HEK293 (cell line): ENCODE measurements at regions not wholly inside any gene's neighbourhood (a gene's known extent, or its start where the extent isn't known, plus 50 kb on each side); places are given as distances from the start of the nearest gene placed in this dataset.
A peak's percentile ranks its signal among the peaks of the same experiment; 100 is the strongest.

Experiments used
- CTCF ChIA-PET: fragments of 350-600 bp; formaldehyde crosslinking; extraction: SDS; loops from one replicate; lab custom pipeline; 2021; ENCODE audit warnings: antibody characterized with exemption; lab: Yijun Ruan, JAX
- POLR2A ChIA-PET: fragments of 300-600 bp; formaldehyde crosslinking; extraction: SDS; loops from one replicate; lab custom pipeline; 2020; ENCODE audit warnings: antibody characterized with exemption, inconsistent platforms; lab: Yijun Ruan, JAX
- H3K27ac ChIP-seq: fragments of 200-500 bp; sonication (Bioruptor generic); 2 replicates; pipeline ENCODE4 v1.5.1; 2014; ENCODE audit warnings: low read depth, low read length, control low read depth, inconsistent platforms; ENCODE audit errors: extremely low read depth
- H3K36me3 ChIP-seq, 2 experiments: fragments of 200-500 bp in 1 of 2; sonication (Bioruptor generic) in 1 of 2; 1 replicate in 1 of 2; 2 replicates in 1 of 2; pipeline ENCODE4 v1.5.1; 2014 to 2017; ENCODE audit warnings: inconsistent platforms in 2 of 2, low read length in 2 of 2; ENCODE audit not compliant: control insufficient read depth in 2 of 2, insufficient read depth in 1 of 2
- H3K4me1 ChIP-seq: fragments of 200-500 bp; sonication (Bioruptor generic); 2 replicates; pipeline ENCODE4 v1.5.1; 2014; ENCODE audit warnings: mild to moderate bottlenecking, low read length, inconsistent platforms; ENCODE audit not compliant: control insufficient read depth, insufficient read depth
- H3K4me3 ChIP-seq: 2 replicates; pipeline ENCODE4 v1.5.1; 2011; ENCODE audit warnings: low read depth, mild to moderate bottlenecking, control low read depth, low read length, moderate library complexity
- H3K9me3 ChIP-seq: fragments of 200-500 bp; sonication (Bioruptor generic); 2 replicates; pipeline ENCODE4 v1.5.1; 2014; ENCODE audit warnings: low read depth, low read length, inconsistent platforms; ENCODE audit not compliant: control insufficient read depth, insufficient read depth
- KLF16 ChIP-seq: fragments of 450-650 bp; formaldehyde crosslinking; IDR thresholded peaks from 2 replicates; pipeline ENCODE4 v1.5.1; 2017; ENCODE audit warnings: missing biosample characterization, missing genetic modification characterization
- KLF9 ChIP-seq: fragments of 450-650 bp; formaldehyde crosslinking; IDR thresholded peaks from 2 replicates; pipeline ENCODE4 v1.5.1; 2016; ENCODE audit warnings: missing biosample characterization, missing genetic modification characterization, low read depth
- OVOL3 ChIP-seq: fragments of 450-650 bp; formaldehyde crosslinking; IDR thresholded peaks from 2 replicates; pipeline ENCODE4 v1.5.1; 2016; ENCODE audit warnings: missing biosample characterization, missing genetic modification characterization
- TCF7L2 ChIP-seq: IDR thresholded peaks from 2 replicates; pipeline ENCODE4 v1.6.1; 2011; ENCODE audit warnings: low read depth, mild to moderate bottlenecking, inconsistent platforms, low read length, moderate library complexity, borderline replicate concordance
- TRIM28 ChIP-seq: IDR thresholded peaks from 2 replicates; pipeline ENCODE4 v1.6.1; 2011; ENCODE audit warnings: low read length, control low read depth, borderline replicate concordance
- ZBTB1 ChIP-seq: fragments of 450-650 bp; formaldehyde crosslinking; IDR thresholded peaks from 2 replicates; pipeline ENCODE4 v1.5.1; 2016; ENCODE audit warnings: missing biosample characterization, missing genetic modification characterization
- ZBTB17 ChIP-seq: fragments of 450-650 bp; formaldehyde crosslinking; IDR thresholded peaks from 2 replicates; pipeline ENCODE4 v1.5.1; 2016; ENCODE audit warnings: missing biosample characterization, missing genetic modification characterization
- ZBTB48 ChIP-seq: fragments of 450-650 bp; formaldehyde crosslinking; IDR thresholded peaks from 2 replicates; pipeline ENCODE4 v1.5.1; 2016; ENCODE audit warnings: missing biosample characterization, missing genetic modification characterization
- ZFHX2 ChIP-seq: fragments of 450-650 bp; formaldehyde crosslinking; conservative IDR thresholded peaks from 2 replicates; pipeline ENCODE4 v1.5.1; 2016; ENCODE audit warnings: missing biosample characterization, missing genetic modification characterization
- ZNF266 ChIP-seq: fragments of 450-650 bp; formaldehyde crosslinking; IDR thresholded peaks from 2 replicates; pipeline ENCODE4 v1.5.1; 2016; ENCODE audit warnings: missing biosample characterization, missing genetic modification characterization, low read depth
- ZNF324 ChIP-seq: fragments of 450-650 bp; formaldehyde crosslinking; IDR thresholded peaks from 2 replicates; pipeline ENCODE4 v1.5.1; 2016; ENCODE audit warnings: missing biosample characterization, missing genetic modification characterization
- ZNF394 ChIP-seq: fragments of 450-650 bp; formaldehyde crosslinking; IDR thresholded peaks from 2 replicates; pipeline ENCODE4 v1.5.1; 2016; ENCODE audit warnings: missing biosample characterization, missing genetic modification characterization, mild to moderate bottlenecking, moderate library complexity, borderline replicate concordance
- ZNF529 ChIP-seq: fragments of 450-650 bp; formaldehyde crosslinking; IDR thresholded peaks from 2 replicates; pipeline ENCODE4 v1.5.1; 2017; ENCODE audit warnings: missing genetic modification characterization, missing biosample characterization; ENCODE audit not compliant: insufficient replicate concordance
- ZNF530 ChIP-seq: fragments of 450-650 bp; formaldehyde crosslinking; IDR thresholded peaks from 2 replicates; pipeline ENCODE4 v1.5.1; 2016; ENCODE audit warnings: low read depth, missing biosample characterization, missing genetic modification characterization
- ZNF561 ChIP-seq: fragments of 450-650 bp; IDR thresholded peaks from 2 replicates; pipeline ENCODE4 v1.5.1; 2018; ENCODE audit warnings: missing biosample characterization, missing genetic modification characterization, borderline replicate concordance
- ZNF585B ChIP-seq: fragments of 450-650 bp; formaldehyde crosslinking; IDR thresholded peaks from 2 replicates; pipeline ENCODE4 v1.5.1; 2016; ENCODE audit warnings: missing biosample characterization, missing genetic modification characterization
- ZNF596 ChIP-seq: fragments of 450-650 bp; IDR thresholded peaks from 2 replicates; pipeline ENCODE4 v1.5.0; 2018; ENCODE audit warnings: missing biosample characterization, mild to moderate bottlenecking, missing genetic modification characterization, moderate library complexity
- ZNF610 ChIP-seq: fragments of 450-650 bp; formaldehyde crosslinking; IDR thresholded peaks from 2 replicates; pipeline ENCODE4 v1.5.1; 2016; ENCODE audit warnings: missing biosample characterization, missing genetic modification characterization, borderline replicate concordance
- ZNF843 ChIP-seq: fragments of 450-650 bp; formaldehyde crosslinking; IDR thresholded peaks from 2 replicates; pipeline ENCODE4 v1.5.1; 2016; ENCODE audit warnings: missing biosample characterization, missing genetic modification characterization
- ZSCAN23 ChIP-seq: fragments of 450-650 bp; formaldehyde crosslinking; IDR thresholded peaks from 2 replicates; pipeline ENCODE4 v1.5.1; 2016; ENCODE audit warnings: missing biosample characterization, missing genetic modification characterization
- TF ChIP-seq, protein P1 (sequence below): sonication (generic); formaldehyde crosslinking; IDR thresholded peaks from 2 replicates; pipeline ENCODE4 v1.8.1; 2022; ENCODE audit warnings: mild to moderate bottlenecking, moderate library complexity, missing genetic modification reagents
- TF ChIP-seq, protein P2 (sequence below): fragments of 450-650 bp; formaldehyde crosslinking; IDR thresholded peaks from 2 replicates; pipeline ENCODE4 v1.5.1; 2016; ENCODE audit warnings: missing biosample characterization, missing genetic modification characterization
- TF ChIP-seq, protein P3 (sequence below): fragments of 450-650 bp; formaldehyde crosslinking; IDR thresholded peaks from 2 replicates; pipeline ENCODE4 v1.5.1; 2016; ENCODE audit warnings: missing biosample characterization, missing genetic modification characterization, low read depth
- TF ChIP-seq, protein P4 (sequence below): fragments of 450-650 bp; formaldehyde crosslinking; IDR thresholded peaks from 2 replicates; pipeline ENCODE4 v1.5.1; 2017; ENCODE audit warnings: missing biosample characterization, missing genetic modification characterization
- TF ChIP-seq, protein P5 (sequence below): fragments of 450-650 bp; formaldehyde crosslinking; IDR thresholded peaks from 2 replicates; pipeline ENCODE4 v1.5.1; 2017; ENCODE audit warnings: missing biosample characterization, missing genetic modification characterization

DNA sequence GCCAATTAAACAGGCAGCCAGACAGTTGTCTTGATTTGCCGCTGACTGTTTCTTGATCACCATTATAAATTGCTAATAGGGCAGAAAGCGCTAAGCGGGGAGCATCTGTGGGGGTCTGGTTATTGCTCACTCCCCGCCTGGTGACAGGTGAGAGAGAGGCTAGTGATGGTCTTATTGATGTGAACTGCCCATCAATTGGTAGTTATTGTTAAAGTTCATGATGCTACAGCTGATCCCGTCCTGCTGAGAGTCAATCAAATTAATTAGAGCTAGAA, 148.5 kb downstream of the LNPK start:
- Histone ChIP-seq H3K4me3 (no peak overlapping the region), H3K36me3 (no peaks in the 10 kb centered on the region), H3K4me1 (peaks cover 6% of the 10 kb centered on the region; the same call in 1 of the 2 replicates), H3K9me3 (no peaks in the 10 kb centered on the region), H3K27ac (no peak overlapping the region)
- TF ChIP-seq OVOL3 (tag by site-specific recombination) (no peak), ZBTB48 (tag by site-specific recombination) (no peak), ZNF610 (tag by site-specific recombination) (no peak), ZNF530 (no peak), ZNF394 (tag by site-specific recombination) (no peak)
- TF ChIP-seq, protein P1, sequence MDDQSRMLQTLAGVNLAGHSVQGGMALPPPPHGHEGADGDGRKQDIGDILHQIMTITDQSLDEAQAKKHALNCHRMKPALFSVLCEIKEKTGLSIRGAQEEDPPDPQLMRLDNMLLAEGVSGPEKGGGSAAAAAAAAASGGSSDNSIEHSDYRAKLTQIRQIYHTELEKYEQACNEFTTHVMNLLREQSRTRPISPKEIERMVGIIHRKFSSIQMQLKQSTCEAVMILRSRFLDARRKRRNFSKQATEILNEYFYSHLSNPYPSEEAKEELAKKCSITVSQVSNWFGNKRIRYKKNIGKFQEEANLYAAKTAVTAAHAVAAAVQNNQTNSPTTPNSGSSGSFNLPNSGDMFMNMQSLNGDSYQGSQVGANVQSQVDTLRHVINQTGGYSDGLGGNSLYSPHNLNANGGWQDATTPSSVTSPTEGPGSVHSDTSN: no peak
- ChIA-PET CTCF (interaction anchor here (0.9 to 1.0 kb wide), 2 partner anchors 164 to 244 kb away, joined by 3 read pairs; no protein-coding TSS in a partner anchor), POLR2A (no interaction called here)

DNA sequence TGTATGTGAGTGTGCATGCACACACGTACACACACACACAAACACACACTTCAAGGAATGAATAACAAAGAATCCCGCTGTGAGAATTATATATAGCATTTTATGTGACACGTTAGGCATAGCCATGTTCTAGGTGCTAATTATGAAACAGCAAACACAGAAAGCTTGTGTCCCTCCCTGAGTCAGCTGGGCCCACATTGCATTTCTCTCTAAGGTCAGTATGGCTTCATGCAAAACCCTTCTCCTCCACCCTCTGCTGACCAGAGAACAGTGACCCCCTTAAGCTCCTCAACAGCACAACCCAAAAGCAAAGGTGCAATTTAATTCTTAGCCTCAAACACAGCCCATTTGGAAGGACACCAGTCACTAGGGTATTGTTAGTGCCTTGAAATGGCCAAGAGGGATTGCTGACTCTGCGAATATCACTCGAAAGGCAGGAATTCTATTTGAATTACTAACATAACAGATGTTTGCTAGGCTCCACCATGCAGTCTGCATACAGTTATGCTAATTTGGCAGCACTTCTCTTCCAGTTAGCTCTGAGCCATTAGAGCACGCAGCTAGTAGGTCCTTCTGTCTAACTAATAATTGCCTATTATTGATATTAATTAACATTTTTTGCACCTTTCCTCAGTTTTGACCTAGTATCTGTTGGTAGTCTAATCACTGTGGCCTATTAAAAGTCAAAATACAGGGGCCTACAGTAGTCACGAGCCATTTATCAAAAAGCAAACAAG, 149.0 kb downstream of the LNPK start:
- CTCF ChIA-PET: interaction anchor here (0.6 to 0.7 kb wide), 2 partner anchors 759 to 849 kb away, joined by 3 read pairs; no protein-coding TSS in a partner anchor

DNA sequence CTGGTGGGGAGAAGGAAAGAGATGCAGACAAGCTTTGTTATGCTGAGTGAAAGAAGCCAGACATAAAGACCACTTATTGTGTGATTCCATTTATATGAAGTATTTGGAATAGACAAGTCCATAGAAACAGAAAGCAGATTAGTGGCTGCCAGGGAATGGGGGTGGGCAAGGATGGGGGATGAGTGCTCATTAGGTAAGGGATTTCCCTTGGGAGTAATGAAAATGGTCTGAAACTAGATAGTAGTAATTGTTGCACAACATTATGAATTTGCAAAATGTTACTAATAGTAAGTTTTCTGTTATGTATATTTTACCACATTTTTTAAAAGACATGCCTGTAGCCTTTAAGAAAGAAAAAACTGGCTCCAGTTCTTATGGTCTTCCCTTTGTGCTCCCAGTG, 154.9 kb downstream of the LNPK start:
- Histone ChIP-seq H3K4me3 (no peak overlapping the region), H3K9me3 (no peaks in the 10 kb centered on the region), H3K36me3 (no peaks in the 10 kb centered on the region)
- TF ChIP-seq ZSCAN23 (no peak), ZNF324 (no peak), ZBTB17 (no peak), ZNF585B (tag by site-specific recombination) (no peak), ZNF529 (tag by site-specific recombination) (no peak), ZNF561 (tag by site-specific recombination) (no peak), ZBTB1 (no peak), KLF16 (tag by site-specific recombination) (no peak), ZFHX2 (tag by site-specific recombination) (no peak), TCF7L2 (no peak), ZNF843 (no peak), ZNF266 (no peak), KLF9 (tag by site-specific recombination) (no peak), TRIM28 (no peak)
- TF ChIP-seq, protein P2, sequence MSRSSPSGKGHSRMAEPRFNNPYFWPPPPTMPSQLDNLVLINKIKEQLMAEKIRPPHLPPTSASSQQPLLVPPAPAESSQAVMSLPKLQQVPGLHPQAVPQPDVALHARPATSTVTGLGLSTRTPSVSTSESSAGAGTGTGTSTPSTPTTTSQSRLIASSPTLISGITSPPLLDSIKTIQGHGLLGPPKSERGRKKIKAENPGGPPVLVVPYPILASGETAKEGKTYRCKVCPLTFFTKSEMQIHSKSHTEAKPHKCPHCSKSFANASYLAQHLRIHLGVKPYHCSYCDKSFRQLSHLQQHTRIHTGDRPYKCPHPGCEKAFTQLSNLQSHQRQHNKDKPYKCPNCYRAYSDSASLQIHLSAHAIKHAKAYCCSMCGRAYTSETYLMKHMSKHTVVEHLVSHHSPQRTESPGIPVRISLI (tag by site-specific recombination): no peak
- TF ChIP-seq, protein P3, sequence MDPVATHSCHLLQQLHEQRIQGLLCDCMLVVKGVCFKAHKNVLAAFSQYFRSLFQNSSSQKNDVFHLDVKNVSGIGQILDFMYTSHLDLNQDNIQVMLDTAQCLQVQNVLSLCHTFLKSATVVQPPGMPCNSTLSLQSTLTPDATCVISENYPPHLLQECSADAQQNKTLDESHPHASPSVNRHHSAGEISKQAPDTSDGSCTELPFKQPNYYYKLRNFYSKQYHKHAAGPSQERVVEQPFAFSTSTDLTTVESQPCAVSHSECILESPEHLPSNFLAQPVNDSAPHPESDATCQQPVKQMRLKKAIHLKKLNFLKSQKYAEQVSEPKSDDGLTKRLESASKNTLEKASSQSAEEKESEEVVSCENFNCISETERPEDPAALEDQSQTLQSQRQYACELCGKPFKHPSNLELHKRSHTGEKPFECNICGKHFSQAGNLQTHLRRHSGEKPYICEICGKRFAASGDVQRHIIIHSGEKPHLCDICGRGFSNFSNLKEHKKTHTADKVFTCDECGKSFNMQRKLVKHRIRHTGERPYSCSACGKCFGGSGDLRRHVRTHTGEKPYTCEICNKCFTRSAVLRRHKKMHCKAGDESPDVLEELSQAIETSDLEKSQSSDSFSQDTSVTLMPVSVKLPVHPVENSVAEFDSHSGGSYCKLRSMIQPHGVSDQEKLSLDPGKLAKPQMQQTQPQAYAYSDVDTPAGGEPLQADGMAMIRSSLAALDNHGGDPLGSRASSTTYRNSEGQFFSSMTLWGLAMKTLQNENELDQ: no peak
- TF ChIP-seq, protein P4, sequence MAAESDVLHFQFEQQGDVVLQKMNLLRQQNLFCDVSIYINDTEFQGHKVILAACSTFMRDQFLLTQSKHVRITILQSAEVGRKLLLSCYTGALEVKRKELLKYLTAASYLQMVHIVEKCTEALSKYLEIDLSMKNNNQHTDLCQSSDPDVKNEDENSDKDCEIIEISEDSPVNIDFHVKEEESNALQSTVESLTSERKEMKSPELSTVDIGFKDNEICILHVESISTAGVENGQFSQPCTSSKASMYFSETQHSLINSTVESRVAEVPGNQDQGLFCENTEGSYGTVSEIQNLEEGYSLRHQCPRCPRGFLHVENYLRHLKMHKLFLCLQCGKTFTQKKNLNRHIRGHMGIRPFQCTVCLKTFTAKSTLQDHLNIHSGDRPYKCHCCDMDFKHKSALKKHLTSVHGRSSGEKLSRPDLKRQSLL (tag by site-specific recombination): no peak
- TF ChIP-seq, all 188 proteins: peak for 0
- ChIA-PET CTCF (interaction anchor here (0.6 kb wide), 1 partner anchor 432 kb away, joined by 3 read pairs; no protein-coding TSS in a partner anchor), POLR2A (no interaction called here)
- no peak overlapping the region for H3K27ac ChIP-seq
- H3K4me1 ChIP-seq: 0 out of 2 replicates have a peak, but pooled peaks cover under 1% of the 10 kb centered on the region

More for the DNA sequence above, 149.0 kb downstream of the LNPK start:
- Histone ChIP-seq H3K27ac (no peak overlapping the region), H3K36me3 (no peaks in the 10 kb centered on the region), H3K9me3 (no peaks in the 10 kb centered on the region), H3K4me3 (no peak overlapping the region), H3K4me1 (peaks cover 6% of the 10 kb centered on the region; the same call in 1 of the 2 replicates)
- POLR2A ChIA-PET: no interaction called here
- no peak for TF ChIP-seq ZNF596 (tag by site-specific recombination)
- TF ChIP-seq, protein P5, sequence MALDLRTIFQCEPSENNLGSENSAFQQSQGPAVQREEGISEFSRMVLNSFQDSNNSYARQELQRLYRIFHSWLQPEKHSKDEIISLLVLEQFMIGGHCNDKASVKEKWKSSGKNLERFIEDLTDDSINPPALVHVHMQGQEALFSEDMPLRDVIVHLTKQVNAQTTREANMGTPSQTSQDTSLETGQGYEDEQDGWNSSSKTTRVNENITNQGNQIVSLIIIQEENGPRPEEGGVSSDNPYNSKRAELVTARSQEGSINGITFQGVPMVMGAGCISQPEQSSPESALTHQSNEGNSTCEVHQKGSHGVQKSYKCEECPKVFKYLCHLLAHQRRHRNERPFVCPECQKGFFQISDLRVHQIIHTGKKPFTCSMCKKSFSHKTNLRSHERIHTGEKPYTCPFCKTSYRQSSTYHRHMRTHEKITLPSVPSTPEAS (tag by site-specific recombination): peak; percentile 62
